Left lung (tissue), 4 donors: ENCODE measurements at regions not wholly inside any gene's neighbourhood (a gene's known extent, or its start where the extent isn't known, plus 50 kb on each side); places are given as distances from the start of the nearest gene placed in this dataset.
A peak's percentile ranks its signal among the peaks of the same experiment; 100 is the strongest.

Experiments
- ATAC-seq: fragments of 200-7000 bp; cut with Tn5 transposase; one replicate; pipeline ENCODE4 v1.9.1; 2020; ENCODE audit warnings: moderate library complexity
- DNase-seq, 4 donors: peaks; one replicate each; pipeline ENCODE4 v3.0.0-alpha.2; 2013 to 2020
- H3K27ac ChIP-seq, 2 donors: fragments of 200-600 bp; sonication (generic) in 1 of 2; one replicate each; pipeline versions ENCODE4 v1.5.0 to v1.8.0; 2020 to 2021
- H3K27me3 ChIP-seq, 2 donors: fragments of 200-600 bp; sonication (generic) in 1 of 2; one replicate each; pipeline versions ENCODE4 v1.5.0 to v1.8.0; 2020 to 2021
- H3K36me3 ChIP-seq, 2 donors: fragments of 200-600 bp; sonication (generic) in 1 of 2; one replicate each; pipeline versions ENCODE4 v1.5.0 to v1.8.0; 2020 to 2021
- H3K4me1 ChIP-seq, 2 donors: fragments of 200-600 bp; one replicate each; pipeline ENCODE4 v1.8.0; 2021
- H3K4me3 ChIP-seq, 2 donors: fragments of 200-600 bp; sonication (generic) in 1 of 2; one replicate each; pipeline versions ENCODE4 v1.5.0 to v1.8.0; 2020 to 2021; ENCODE audit warnings: mild to moderate bottlenecking in 1 of 2
- H3K9me3 ChIP-seq, 2 donors: fragments of 200-600 bp; sonication (generic) in 1 of 2; one replicate each; pipeline versions ENCODE4 v1.5.0 to v1.8.0; 2020 to 2021
- intact Hi-C, 2 donors: fragments of 100-400 bp; cut with DNase I; formaldehyde crosslinking; loops; one replicate each; pipeline versions ENCODE4 v1.11.2 to v1.14.2; 2022
- TF ChIP-seq, protein P1 (sequence below), 2 donors: fragments of 200-600 bp; sonication (generic) in 1 of 2; IDR thresholded peaks; one replicate each; pipeline versions ENCODE4 v1.5.0 to v1.8.0; 2021; ENCODE audit warnings: antibody characterized with exemption in 2 of 2
- donor health status: DM: no; HTN: yes; CAD: no.
- donor health status: DM: no; HTN: no; CAD: no.

DNA sequence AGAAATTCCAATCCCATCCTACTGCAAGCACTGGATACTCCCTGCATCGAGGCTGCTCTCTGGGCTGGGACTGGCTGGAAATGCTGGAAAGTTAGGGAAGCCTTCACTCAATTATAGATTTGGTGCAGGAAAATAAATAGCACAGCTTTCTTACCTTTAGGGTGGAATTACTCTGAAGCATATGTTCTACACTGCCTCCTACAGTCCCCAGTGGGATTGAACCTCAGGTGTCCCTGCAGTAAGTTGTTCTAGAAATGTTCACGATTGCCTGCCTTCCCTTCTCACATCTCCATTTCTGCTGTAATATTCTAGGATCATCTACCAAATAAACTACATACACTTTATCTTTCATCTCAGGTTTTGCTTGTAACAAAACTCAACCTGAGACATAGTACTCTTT is 536.7 kb upstream of the LMCD1 start:
- H3K27me3 ChIP-seq: no peaks in the 10 kb centered on the region
- H3K9me3 ChIP-seq: no peaks in the 10 kb centered on the region
- no peaks in the 10 kb centered on the region for H3K4me1 ChIP-seq
- intact Hi-C loops: no loop called here
- TF ChIP-seq, protein P1, sequence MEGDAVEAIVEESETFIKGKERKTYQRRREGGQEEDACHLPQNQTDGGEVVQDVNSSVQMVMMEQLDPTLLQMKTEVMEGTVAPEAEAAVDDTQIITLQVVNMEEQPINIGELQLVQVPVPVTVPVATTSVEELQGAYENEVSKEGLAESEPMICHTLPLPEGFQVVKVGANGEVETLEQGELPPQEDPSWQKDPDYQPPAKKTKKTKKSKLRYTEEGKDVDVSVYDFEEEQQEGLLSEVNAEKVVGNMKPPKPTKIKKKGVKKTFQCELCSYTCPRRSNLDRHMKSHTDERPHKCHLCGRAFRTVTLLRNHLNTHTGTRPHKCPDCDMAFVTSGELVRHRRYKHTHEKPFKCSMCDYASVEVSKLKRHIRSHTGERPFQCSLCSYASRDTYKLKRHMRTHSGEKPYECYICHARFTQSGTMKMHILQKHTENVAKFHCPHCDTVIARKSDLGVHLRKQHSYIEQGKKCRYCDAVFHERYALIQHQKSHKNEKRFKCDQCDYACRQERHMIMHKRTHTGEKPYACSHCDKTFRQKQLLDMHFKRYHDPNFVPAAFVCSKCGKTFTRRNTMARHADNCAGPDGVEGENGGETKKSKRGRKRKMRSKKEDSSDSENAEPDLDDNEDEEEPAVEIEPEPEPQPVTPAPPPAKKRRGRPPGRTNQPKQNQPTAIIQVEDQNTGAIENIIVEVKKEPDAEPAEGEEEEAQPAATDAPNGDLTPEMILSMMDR (IDR thresholded peaks at IDR 0.05): no peak
- H3K4me3 ChIP-seq: no peak overlapping the region
- no peak overlapping the region for H3K27ac ChIP-seq
- DNase-seq (no peak), ATAC-seq (no peak)
- no peaks in the 10 kb centered on the region for H3K36me3 ChIP-seq

DNA sequence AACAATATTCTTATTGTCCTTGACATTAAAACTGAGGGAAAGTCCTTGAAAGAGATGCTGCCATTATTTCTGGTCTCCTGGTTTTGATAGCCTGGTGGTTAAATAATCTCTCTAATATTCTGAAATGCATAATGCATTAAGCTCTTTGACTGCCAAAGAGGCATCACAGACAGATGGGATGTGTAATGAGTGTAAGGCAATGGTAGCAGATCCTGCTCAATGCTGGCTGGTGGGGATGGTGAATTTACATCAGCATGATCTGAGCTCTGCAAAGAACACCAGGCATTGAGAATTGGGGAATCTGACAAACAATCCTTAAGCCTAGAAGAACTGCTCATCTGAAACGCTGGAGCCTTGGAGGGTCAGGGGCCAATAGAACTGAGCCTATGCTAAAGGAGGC is 528.6 kb upstream of the LMCD1 start:
- H3K36me3 ChIP-seq: no peaks in the 10 kb centered on the region
- TF ChIP-seq, protein P1 (IDR thresholded peaks at IDR 0.05): no peak
- H3K4me3 ChIP-seq: no peak overlapping the region
- intact Hi-C loops: no loop called here
- H3K4me1 ChIP-seq: no peaks in the 10 kb centered on the region
- ATAC-seq: no peak
- no peak overlapping the region for H3K27ac ChIP-seq
- no peaks in the 10 kb centered on the region for H3K27me3 ChIP-seq
- no peak for DNase-seq
- no peaks in the 10 kb centered on the region for H3K9me3 ChIP-seq

DNA sequence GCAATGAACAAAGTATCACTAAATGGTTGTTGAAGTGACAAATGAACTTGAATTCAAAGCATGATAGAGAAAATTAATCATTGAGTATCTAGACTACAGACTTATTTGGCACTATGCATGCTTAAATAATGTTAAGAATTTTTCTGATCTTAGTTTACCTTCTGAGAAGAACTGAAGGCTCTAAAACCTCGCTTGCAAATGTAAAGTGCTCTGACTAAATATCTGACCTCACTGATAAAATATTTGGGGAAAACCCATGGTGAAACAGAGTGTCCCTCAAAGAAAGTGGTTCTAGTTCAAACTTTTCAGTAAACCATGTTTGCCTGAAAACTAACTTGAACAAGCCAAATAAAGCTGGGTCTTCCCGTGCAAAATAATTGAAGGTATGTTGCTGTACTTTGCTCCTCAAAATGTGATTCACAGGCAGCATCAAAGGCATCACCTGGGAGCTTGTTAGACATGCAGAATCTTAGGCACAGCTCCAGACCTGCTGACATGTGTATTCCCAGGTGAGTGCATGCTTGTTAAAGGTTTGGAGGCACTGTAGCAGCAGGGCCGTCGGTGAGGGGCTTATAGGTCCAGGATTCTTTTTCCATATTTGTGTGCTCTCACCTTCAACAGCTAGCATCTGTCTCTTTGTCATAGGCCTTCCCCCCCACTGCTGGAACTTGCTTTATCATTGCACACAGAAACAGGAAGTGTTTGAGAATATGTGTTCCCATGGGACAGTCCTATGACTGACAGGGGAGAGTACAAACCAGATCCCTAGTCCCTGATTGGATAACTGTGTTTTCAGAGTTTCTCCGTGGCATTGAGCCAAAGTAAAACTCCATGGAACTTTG is 524.2 kb upstream of the LMCD1 start:
- ATAC-seq (peak; percentile 81), DNase-seq (no peak)
- no peaks in the 10 kb centered on the region for H3K9me3 ChIP-seq
- intact Hi-C loops: no loop called here
- H3K4me3 ChIP-seq: no peak overlapping the region
- no peaks in the 10 kb centered on the region for H3K36me3 ChIP-seq
- peak overlapping the region in 1 of 2 donors; percentile 20 for H3K27ac ChIP-seq
- no peaks in the 10 kb centered on the region for H3K4me1 ChIP-seq
- no peaks in the 10 kb centered on the region for H3K27me3 ChIP-seq
- TF ChIP-seq, protein P1 (IDR thresholded peaks at IDR 0.05): no peak

DNA sequence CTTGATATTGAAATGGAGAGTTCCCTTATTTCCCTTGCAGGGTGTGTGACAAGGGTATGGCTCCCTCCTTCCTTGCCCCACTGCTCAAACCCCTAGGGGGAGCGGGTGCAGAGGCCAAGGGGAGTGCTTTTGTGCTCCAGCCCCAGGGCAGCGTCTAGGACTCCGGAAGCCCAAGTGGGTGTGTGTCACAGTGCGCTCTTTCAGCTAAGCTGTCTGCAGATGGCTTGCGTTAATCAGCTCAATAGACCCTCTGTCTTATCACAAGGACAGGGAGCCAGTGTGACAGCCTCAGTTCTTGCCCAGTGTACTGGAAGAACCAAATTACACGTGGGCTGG is 523.6 kb upstream of the LMCD1 start:
- ATAC-seq (no peak), DNase-seq (no peak)
- Histone ChIP-seq H3K4me3 (no peak overlapping the region), H3K27ac (peak overlapping the region in 1 of 2 donors; percentile 20), H3K9me3 (no peaks in the 10 kb centered on the region), H3K36me3 (no peaks in the 10 kb centered on the region), H3K27me3 (no peaks in the 10 kb centered on the region), H3K4me1 (no peaks in the 10 kb centered on the region)
- intact Hi-C loops: no loop called here
- TF ChIP-seq, protein P1 (IDR thresholded peaks at IDR 0.05): no peak

DNA sequence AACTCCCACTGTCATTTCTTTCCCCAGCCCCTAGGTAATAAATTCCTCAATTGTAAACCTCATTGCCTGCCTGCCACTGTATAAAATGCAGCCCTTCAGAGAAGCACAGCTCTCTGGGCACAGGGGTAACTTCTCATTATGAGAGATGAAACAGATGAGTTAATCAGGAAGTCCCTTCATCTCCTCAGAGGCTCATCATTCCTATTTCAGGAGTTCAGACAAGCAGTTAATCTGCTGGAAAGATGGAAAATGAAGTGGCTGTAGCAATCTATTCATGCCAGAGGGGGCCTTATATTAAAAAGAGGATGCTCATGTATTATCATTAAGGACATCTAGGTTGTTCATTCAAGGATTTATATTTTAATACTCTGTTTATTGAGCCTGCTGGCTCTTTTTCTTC is 519.5 kb upstream of the LMCD1 start:
- ATAC-seq (no peak), DNase-seq (no peak)
- intact Hi-C loops: no loop called here

More for the DNA sequence above, 519.5 kb upstream of the LMCD1 start:
- no peak overlapping the region for H3K4me3 ChIP-seq
- H3K9me3 ChIP-seq: no peaks in the 10 kb centered on the region
- TF ChIP-seq, protein P1 (IDR thresholded peaks at IDR 0.05): no peak
- no peaks in the 10 kb centered on the region for H3K4me1 ChIP-seq
- no peak overlapping the region for H3K27ac ChIP-seq
- no peaks in the 10 kb centered on the region for H3K27me3 ChIP-seq
- no peaks in the 10 kb centered on the region for H3K36me3 ChIP-seq
